Liver (tissue), 8 donors: ENCODE measurements at regions not wholly inside any gene's neighbourhood (a gene's known extent, or its start where the extent isn't known, plus 50 kb on each side); places are given as distances from the start of the nearest gene placed in this dataset.

ENCODE experiments used
- DNase-seq: peaks from one replicate; pipeline ENCODE4 v3.0.0-alpha.2; 2017; ENCODE audit warnings: low spot score
- H3K27ac ChIP-seq, 2 donors: one replicate each; pipeline ENCODE4 v1.7.0; 2013; ENCODE audit warnings: inconsistent platforms in 2 of 2, low read length in 2 of 2, control low read depth in 1 of 2, low read depth in 1 of 2, mild to moderate bottlenecking in 1 of 2
- H3K27me3 ChIP-seq, 4 donors: one replicate each; pipeline versions ENCODE4 v1.6.1 to v1.7.0; 2013; ENCODE audit warnings: low read length in 3 of 4, inconsistent platforms in 1 of 4, mild to moderate bottlenecking in 1 of 4, moderate library complexity in 1 of 4; ENCODE audit not compliant: control insufficient read depth in 4 of 4, insufficient read depth in 4 of 4
- H3K36me3 ChIP-seq, 4 donors: one replicate each; pipeline versions ENCODE4 v1.6.1 to v1.7.0; 2013; ENCODE audit warnings: low read length in 3 of 4, mild to moderate bottlenecking in 3 of 4, low read depth in 1 of 4, moderate library complexity in 1 of 4; ENCODE audit not compliant: control insufficient read depth in 4 of 4, insufficient read depth in 3 of 4
- H3K4me1 ChIP-seq, 4 donors: one replicate each; pipeline versions ENCODE4 v1.6.1 to v1.7.0; 2013; ENCODE audit warnings: low read length in 3 of 4, mild to moderate bottlenecking in 3 of 4, moderate library complexity in 1 of 4; ENCODE audit not compliant: control insufficient read depth in 4 of 4, insufficient read depth in 4 of 4
- H3K4me3 ChIP-seq, 3 donors: one replicate each; pipeline versions ENCODE4 v1.6.1 to v1.7.0; 2013; ENCODE audit warnings: low read length in 3 of 3, control low read depth in 1 of 3, low read depth in 1 of 3, mild to moderate bottlenecking in 1 of 3
- H3K9ac ChIP-seq, 2 donors: one replicate each; pipeline ENCODE4 v1.7.0; 2013; ENCODE audit warnings: low read length in 2 of 2, mild to moderate bottlenecking in 2 of 2, moderate library complexity in 2 of 2, control low read depth in 1 of 2, low read depth in 1 of 2
- H3K9me3 ChIP-seq, 4 donors: one replicate each; pipeline versions ENCODE4 v1.6.1 to v1.7.0; 2013; ENCODE audit warnings: low read length in 3 of 4; ENCODE audit not compliant: control insufficient read depth in 4 of 4
- EGR1 ChIP-seq, 2 donors: IDR thresholded peaks; 2 replicates each; pipeline ENCODE4 v1.6.1; 2016 to 2018; ENCODE audit warnings: antibody characterized with exemption in 2 of 2, low read depth in 2 of 2
- FOXA1 ChIP-seq: IDR thresholded peaks from 2 replicates; pipeline ENCODE4 v1.6.1; 2016; ENCODE audit warnings: antibody characterized with exemption
- HNF4A ChIP-seq, 2 donors: conservative IDR thresholded peaks; 2 replicates each; pipeline ENCODE4 v1.6.1; 2016; ENCODE audit warnings: antibody characterized with exemption in 2 of 2, mild to moderate bottlenecking in 2 of 2
- HNF4G ChIP-seq: IDR thresholded peaks from 2 replicates; pipeline ENCODE4 v1.6.1; 2016; ENCODE audit warnings: antibody characterized with exemption
- JUND ChIP-seq, 2 donors: IDR thresholded peaks; 2 replicates each; pipeline ENCODE4 v1.6.1; 2016; ENCODE audit warnings: antibody characterized with exemption in 2 of 2
- NR2F2 ChIP-seq: IDR thresholded peaks from 2 replicates; pipeline ENCODE4 v1.6.1; 2016; ENCODE audit warnings: antibody characterized with exemption
- RAD21 ChIP-seq, 2 donors: IDR thresholded peaks; 2 replicates each; pipeline ENCODE4 v1.6.1; 2016; ENCODE audit warnings: antibody characterized with exemption in 2 of 2, mild to moderate bottlenecking in 2 of 2
- RXRA ChIP-seq, 2 donors: IDR thresholded peaks; 2 replicates each; pipeline ENCODE4 v1.6.1; 2017 to 2018; ENCODE audit warnings: antibody characterized with exemption in 2 of 2, mild to moderate bottlenecking in 1 of 2
- TAF1 ChIP-seq: conservative IDR thresholded peaks from 2 replicates; pipeline ENCODE4 v1.6.1; 2016; ENCODE audit warnings: antibody characterized with exemption, mild to moderate bottlenecking
- YY1 ChIP-seq: IDR thresholded peaks from 2 replicates; pipeline ENCODE4 v1.6.1; 2016; ENCODE audit warnings: antibody characterized with exemption, mild to moderate bottlenecking
- WGBS: extraction: QIAGEN DNeasy Blood & Tissue Kit; methylation state at CpG from one replicate; pipeline ENCODE4 v1.1.7; 2013; 5-methylcytosine and 5-hydroxymethylcytosine counted together
- TF ChIP-seq, protein P1 (sequence below): fragments of 150-350 bp; IDR thresholded peaks from 2 replicates; pipeline ENCODE4 v1.5.1; 2017; ENCODE audit warnings: improper control_type of control experiment, low read depth, low read length; ENCODE audit not compliant: missing input control
- TF ChIP-seq, protein P2 (sequence below): IDR thresholded peaks from 2 replicates; pipeline ENCODE4 v1.6.1; 2016; ENCODE audit warnings: antibody characterized with exemption
- TF ChIP-seq, protein P3 (sequence below): IDR thresholded peaks from 2 replicates; pipeline ENCODE4 v1.6.1; 2016; ENCODE audit warnings: antibody characterized with exemption
- TF ChIP-seq, protein P4 (sequence below): IDR thresholded peaks from 2 replicates; pipeline ENCODE4 v1.6.1; 2016; ENCODE audit warnings: antibody characterized with exemption
- TF ChIP-seq, protein P5 (sequence below): IDR thresholded peaks from 2 replicates; pipeline ENCODE4 v1.6.1; 2016; ENCODE audit warnings: antibody characterized with exemption, mild to moderate bottlenecking
- donor health status: healthy.
- donor health status: healthy.
- donor health status: healthy.
- donor health status: healthy.
- donor health status: healthy.

DNA sequence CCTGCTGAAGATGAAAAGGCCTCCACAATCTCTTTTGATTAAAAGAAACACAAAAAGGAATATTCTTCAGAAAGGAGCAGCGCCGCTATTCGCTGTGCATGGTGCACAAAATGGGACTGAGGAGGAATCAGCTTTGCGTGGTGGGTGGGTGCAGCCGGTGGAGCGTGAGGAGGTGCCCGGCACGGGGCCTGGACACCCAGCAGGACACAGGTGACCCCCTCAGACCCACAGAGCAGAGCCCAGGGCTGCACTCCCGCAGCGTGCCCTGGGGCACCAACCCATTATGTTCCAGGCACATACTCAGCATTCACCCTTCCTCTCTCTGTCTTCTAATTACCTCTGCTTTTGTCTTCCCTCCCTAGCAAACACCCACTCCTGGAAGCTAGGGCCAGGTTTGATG lies 238.0 kb upstream of the PPP2R2D start (continued):
- TF ChIP-seq, protein P1, sequence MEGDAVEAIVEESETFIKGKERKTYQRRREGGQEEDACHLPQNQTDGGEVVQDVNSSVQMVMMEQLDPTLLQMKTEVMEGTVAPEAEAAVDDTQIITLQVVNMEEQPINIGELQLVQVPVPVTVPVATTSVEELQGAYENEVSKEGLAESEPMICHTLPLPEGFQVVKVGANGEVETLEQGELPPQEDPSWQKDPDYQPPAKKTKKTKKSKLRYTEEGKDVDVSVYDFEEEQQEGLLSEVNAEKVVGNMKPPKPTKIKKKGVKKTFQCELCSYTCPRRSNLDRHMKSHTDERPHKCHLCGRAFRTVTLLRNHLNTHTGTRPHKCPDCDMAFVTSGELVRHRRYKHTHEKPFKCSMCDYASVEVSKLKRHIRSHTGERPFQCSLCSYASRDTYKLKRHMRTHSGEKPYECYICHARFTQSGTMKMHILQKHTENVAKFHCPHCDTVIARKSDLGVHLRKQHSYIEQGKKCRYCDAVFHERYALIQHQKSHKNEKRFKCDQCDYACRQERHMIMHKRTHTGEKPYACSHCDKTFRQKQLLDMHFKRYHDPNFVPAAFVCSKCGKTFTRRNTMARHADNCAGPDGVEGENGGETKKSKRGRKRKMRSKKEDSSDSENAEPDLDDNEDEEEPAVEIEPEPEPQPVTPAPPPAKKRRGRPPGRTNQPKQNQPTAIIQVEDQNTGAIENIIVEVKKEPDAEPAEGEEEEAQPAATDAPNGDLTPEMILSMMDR, result no peak
- TF ChIP-seq EGR1 (IDR thresholded peaks at IDR 0.05; ENCODE audit: low read depth in 2 of 2) (no peak), NR2F2 (no peak)

DNA sequence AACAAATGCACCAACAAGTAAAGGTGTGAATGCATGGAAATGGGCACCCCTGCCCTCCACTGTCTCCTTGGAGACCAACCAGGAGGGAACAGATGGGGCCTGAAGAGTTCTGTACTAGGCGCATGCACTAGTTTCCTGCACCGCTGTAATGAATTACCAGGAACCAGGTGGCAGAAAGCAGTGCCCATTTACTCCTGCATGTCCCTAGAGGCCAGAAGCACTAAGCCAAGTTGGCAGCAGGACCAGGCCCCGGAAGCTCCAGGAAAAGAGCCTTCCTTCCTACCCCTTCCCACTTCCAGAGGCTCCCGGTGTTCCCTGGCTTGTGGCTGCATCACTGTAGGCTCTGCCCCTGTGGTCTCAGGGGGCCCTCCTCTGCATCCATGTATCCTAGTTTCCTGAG lies 237.5 kb upstream of the PPP2R2D start:
- DNase-seq, result no peak
- Histone ChIP-seq H3K27me3 (no peaks in the 10 kb centered on the region), H3K4me1 (no peaks in the 10 kb centered on the region), H3K9ac (no peak overlapping the region), H3K27ac (no peak overlapping the region), H3K4me3 (no peak overlapping the region), H3K36me3 (no peaks in the 10 kb centered on the region), H3K9me3 (peaks cover 0 to 8% (median under 1%) of the 10 kb centered on the region in 4 donors)
- WGBS, result 83% methylated on average over 4 of the region's 4 CpGs
- TF ChIP-seq FOXA1, result no peak
- TF ChIP-seq EGR1 (IDR thresholded peaks at IDR 0.05; ENCODE audit: low read depth in 2 of 2), result no peak
- TF ChIP-seq RAD21 (IDR thresholded peaks at IDR 0.05), result no peak
- TF ChIP-seq RXRA (IDR thresholded peaks at IDR 0.05), result no peak
- TF ChIP-seq, protein P2, sequence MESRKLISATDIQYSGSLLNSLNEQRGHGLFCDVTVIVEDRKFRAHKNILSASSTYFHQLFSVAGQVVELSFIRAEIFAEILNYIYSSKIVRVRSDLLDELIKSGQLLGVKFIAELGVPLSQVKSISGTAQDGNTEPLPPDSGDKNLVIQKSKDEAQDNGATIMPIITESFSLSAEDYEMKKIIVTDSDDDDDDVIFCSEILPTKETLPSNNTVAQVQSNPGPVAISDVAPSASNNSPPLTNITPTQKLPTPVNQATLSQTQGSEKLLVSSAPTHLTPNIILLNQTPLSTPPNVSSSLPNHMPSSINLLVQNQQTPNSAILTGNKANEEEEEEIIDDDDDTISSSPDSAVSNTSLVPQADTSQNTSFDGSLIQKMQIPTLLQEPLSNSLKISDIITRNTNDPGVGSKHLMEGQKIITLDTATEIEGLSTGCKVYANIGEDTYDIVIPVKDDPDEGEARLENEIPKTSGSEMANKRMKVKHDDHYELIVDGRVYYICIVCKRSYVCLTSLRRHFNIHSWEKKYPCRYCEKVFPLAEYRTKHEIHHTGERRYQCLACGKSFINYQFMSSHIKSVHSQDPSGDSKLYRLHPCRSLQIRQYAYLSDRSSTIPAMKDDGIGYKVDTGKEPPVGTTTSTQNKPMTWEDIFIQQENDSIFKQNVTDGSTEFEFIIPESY, result no peak
- TF ChIP-seq, protein P3, sequence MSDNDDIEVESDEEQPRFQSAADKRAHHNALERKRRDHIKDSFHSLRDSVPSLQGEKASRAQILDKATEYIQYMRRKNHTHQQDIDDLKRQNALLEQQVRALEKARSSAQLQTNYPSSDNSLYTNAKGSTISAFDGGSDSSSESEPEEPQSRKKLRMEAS, result no peak
- TF ChIP-seq HNF4G, result no peak
- no peak for TF ChIP-seq JUND (IDR thresholded peaks at IDR 0.05)
- no peak for TF ChIP-seq YY1
- TF ChIP-seq NR2F2, result no peak
- TF ChIP-seq, protein P4, sequence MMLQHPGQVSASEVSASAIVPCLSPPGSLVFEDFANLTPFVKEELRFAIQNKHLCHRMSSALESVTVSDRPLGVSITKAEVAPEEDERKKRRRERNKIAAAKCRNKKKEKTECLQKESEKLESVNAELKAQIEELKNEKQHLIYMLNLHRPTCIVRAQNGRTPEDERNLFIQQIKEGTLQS, result no peak
- TF ChIP-seq TAF1, result no peak
- TF ChIP-seq HNF4A (conservative IDR thresholded peaks at IDR 0.05), result no peak
- TF ChIP-seq, protein P1, result no peak
- TF ChIP-seq, protein P5, sequence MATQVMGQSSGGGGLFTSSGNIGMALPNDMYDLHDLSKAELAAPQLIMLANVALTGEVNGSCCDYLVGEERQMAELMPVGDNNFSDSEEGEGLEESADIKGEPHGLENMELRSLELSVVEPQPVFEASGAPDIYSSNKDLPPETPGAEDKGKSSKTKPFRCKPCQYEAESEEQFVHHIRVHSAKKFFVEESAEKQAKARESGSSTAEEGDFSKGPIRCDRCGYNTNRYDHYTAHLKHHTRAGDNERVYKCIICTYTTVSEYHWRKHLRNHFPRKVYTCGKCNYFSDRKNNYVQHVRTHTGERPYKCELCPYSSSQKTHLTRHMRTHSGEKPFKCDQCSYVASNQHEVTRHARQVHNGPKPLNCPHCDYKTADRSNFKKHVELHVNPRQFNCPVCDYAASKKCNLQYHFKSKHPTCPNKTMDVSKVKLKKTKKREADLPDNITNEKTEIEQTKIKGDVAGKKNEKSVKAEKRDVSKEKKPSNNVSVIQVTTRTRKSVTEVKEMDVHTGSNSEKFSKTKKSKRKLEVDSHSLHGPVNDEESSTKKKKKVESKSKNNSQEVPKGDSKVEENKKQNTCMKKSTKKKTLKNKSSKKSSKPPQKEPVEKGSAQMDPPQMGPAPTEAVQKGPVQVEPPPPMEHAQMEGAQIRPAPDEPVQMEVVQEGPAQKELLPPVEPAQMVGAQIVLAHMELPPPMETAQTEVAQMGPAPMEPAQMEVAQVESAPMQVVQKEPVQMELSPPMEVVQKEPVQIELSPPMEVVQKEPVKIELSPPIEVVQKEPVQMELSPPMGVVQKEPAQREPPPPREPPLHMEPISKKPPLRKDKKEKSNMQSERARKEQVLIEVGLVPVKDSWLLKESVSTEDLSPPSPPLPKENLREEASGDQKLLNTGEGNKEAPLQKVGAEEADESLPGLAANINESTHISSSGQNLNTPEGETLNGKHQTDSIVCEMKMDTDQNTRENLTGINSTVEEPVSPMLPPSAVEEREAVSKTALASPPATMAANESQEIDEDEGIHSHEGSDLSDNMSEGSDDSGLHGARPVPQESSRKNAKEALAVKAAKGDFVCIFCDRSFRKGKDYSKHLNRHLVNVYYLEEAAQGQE, result no peak
